ENCODE measurements at regions not wholly inside any gene's neighbourhood (a gene's known extent, or its start where the extent isn't known, plus 50 kb on each side); places are given as distances from the start of the nearest gene placed in this dataset.

DNA sequence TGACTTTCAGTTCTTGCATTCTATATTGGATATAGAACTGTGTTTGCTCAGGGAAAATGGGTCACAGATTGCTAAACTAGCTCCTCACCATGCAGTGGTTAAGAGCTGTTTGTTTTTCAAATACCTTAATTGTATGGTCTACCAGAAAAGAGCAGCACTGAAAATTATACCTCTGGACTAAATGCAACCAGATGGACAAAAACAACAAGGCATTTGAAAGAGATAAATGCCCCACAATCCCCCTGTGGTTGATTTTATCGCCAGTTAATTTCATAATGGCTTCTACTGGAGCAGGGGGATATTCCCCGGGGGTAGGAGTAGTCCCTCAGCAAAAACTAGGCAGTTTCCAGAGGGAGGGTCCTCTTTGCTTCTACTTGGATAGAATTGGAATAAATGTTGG lies 267.9 kb upstream of the TNP1 start:
- no peaks in the 10 kb centered on the region for H3K27me3 ChIP-seq (replicated peaks)
- TF ChIP-seq CTCF (IDR thresholded peaks at IDR 0.05; ENCODE audit: low read depth, low read length, missing control alignments): no peak
- no peak overlapping the region for H3K27ac ChIP-seq
- no peaks in the 10 kb centered on the region for H3K36me3 ChIP-seq (replicated peaks)
- no peak overlapping the region for H3K4me3 ChIP-seq (ENCODE audit: low read depth, low read length)
- no peak for DNase-seq
- in situ Hi-C loops (cut with HindIII; ENCODE audit: low pct_ligation_motif_present, low sequenced_read_pairs): no loop called here

DNA sequence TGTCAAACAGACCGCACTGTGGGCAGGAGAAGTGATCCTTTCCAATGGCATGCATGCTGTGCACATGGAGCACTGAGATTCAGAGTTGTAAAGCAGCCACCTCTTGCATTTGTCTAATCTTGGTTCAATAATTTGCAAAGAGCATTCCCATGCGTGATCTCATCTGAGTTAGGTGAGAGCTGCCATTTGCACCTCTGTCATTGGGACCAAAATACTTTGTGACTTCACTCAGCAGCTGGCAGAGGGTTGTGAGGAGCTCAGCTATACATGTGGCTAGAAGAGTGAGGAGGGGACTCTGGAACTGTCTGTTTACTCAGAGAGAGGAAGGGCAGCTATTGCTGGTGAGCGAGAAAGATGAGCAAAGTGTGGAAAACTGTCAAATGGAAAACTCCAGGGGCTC lies 265.1 kb upstream of the TNP1 start:
- H3K27me3 ChIP-seq (replicated peaks): no peaks in the 10 kb centered on the region
- in situ Hi-C loops (cut with HindIII; ENCODE audit: low pct_ligation_motif_present, low sequenced_read_pairs): no loop called here

GRCh38 chr2:217124050-217124449 lies 264.2 kb upstream of the TNP1 start:
- H3K27ac ChIP-seq: no peak overlapping the region
- in situ Hi-C loops (cut with HindIII; ENCODE audit: low pct_ligation_motif_present, low sequenced_read_pairs): no loop called here
- no peak for DNase-seq
- no peak for TF ChIP-seq CTCF (IDR thresholded peaks at IDR 0.05; ENCODE audit: low read depth, low read length, missing control alignments)
- no peaks in the 10 kb centered on the region for H3K36me3 ChIP-seq (replicated peaks)
- H3K27me3 ChIP-seq (replicated peaks): no peaks in the 10 kb centered on the region
- H3K4me3 ChIP-seq (ENCODE audit: low read depth, low read length): no peak overlapping the region

More for the DNA sequence above, 265.1 kb upstream of the TNP1 start:
- DNase-seq: no peak
- Histone ChIP-seq H3K36me3 (replicated peaks) (no peaks in the 10 kb centered on the region), H3K27ac (no peak overlapping the region), H3K4me3 (ENCODE audit: low read depth, low read length) (no peak overlapping the region)
- no peak for TF ChIP-seq CTCF (IDR thresholded peaks at IDR 0.05; ENCODE audit: low read depth, low read length, missing control alignments)

GRCh38 chr2:217121565-217121964 lies 261.7 kb upstream of the TNP1 start:
- Histone ChIP-seq H3K27ac (no peak overlapping the region), H3K36me3 (replicated peaks) (no peaks in the 10 kb centered on the region)
- in situ Hi-C loops (cut with HindIII; ENCODE audit: low pct_ligation_motif_present, low sequenced_read_pairs): no loop called here

GRCh38 chr2:217120429-217120828 lies 260.6 kb upstream of the TNP1 start:
- H3K36me3 ChIP-seq (replicated peaks): no peaks in the 10 kb centered on the region
- H3K27ac ChIP-seq: no peak overlapping the region
- H3K4me3 ChIP-seq (ENCODE audit: low read depth, low read length): no peak overlapping the region
- no peaks in the 10 kb centered on the region for H3K27me3 ChIP-seq (replicated peaks)
- no peak for DNase-seq
- in situ Hi-C loops (cut with HindIII; ENCODE audit: low pct_ligation_motif_present, low sequenced_read_pairs): no loop called here
- no peak for TF ChIP-seq CTCF (IDR thresholded peaks at IDR 0.05; ENCODE audit: low read depth, low read length, missing control alignments)

More at GRCh38 chr2:217121565-217121964, 261.7 kb upstream of the TNP1 start:
- Histone ChIP-seq H3K27me3 (replicated peaks) (no peaks in the 10 kb centered on the region), H3K4me3 (ENCODE audit: low read depth, low read length) (no peak overlapping the region)
- no peak for TF ChIP-seq CTCF (IDR thresholded peaks at IDR 0.05; ENCODE audit: low read depth, low read length, missing control alignments)
- DNase-seq: no peak

GRCh38 chr2:217118559-217119284 lies 258.9 kb upstream of the TNP1 start:
- no peak for TF ChIP-seq CTCF (IDR thresholded peaks at IDR 0.05; ENCODE audit: low read depth, low read length, missing control alignments)
- no peak for DNase-seq
- no peaks in the 10 kb centered on the region for H3K36me3 ChIP-seq (replicated peaks)
- no peak overlapping the region for H3K27ac ChIP-seq
- H3K4me3 ChIP-seq (ENCODE audit: low read depth, low read length): no peak overlapping the region
- H3K27me3 ChIP-seq (replicated peaks): no peaks in the 10 kb centered on the region
- in situ Hi-C loops (cut with HindIII; ENCODE audit: low pct_ligation_motif_present, low sequenced_read_pairs): no loop called here

Measured in brain microvascular endothelial cell (primary cell).